Ishikawa (cell line): ENCODE measurements at regions not wholly inside any gene's neighbourhood (a gene's known extent, or its start where the extent isn't known, plus 50 kb on each side); places are given as distances from the start of the nearest gene placed in this dataset.

Experiments used
- CEBPB ChIP-seq: IDR thresholded peaks from 2 replicates; pipeline ENCODE4 v1.6.1; 2012
- CREB1 ChIP-seq: IDR thresholded peaks from 2 replicates; pipeline ENCODE4 v1.6.1; 2012; ENCODE audit warnings: low read depth
- EGR1 ChIP-seq: IDR thresholded peaks from 2 replicates; pipeline ENCODE4 v1.6.1; 2012
- EP300 ChIP-seq: IDR thresholded peaks from 2 replicates; pipeline ENCODE4 v1.6.1; 2012; ENCODE audit warnings: borderline replicate concordance
- FOXM1 ChIP-seq: IDR thresholded peaks from 2 replicates; pipeline ENCODE4 v1.6.1; 2012; ENCODE audit warnings: low read depth, borderline replicate concordance
- NFIC ChIP-seq: IDR thresholded peaks from 2 replicates; pipeline ENCODE4 v1.6.1; 2012
- RAD21 ChIP-seq: IDR thresholded peaks from 2 replicates; pipeline ENCODE4 v1.6.1; 2012; ENCODE audit warnings: low read depth
- TAF1 ChIP-seq: IDR thresholded peaks from 2 replicates; pipeline ENCODE4 v1.6.1; 2012; ENCODE audit warnings: low read depth, mild to moderate bottlenecking
- TCF12 ChIP-seq: IDR thresholded peaks from 2 replicates; pipeline ENCODE4 v1.6.1; 2012; ENCODE audit warnings: low read depth
- TEAD4 ChIP-seq: IDR thresholded peaks from 2 replicates; pipeline ENCODE4 v1.6.1; 2012
- YY1 ChIP-seq: IDR thresholded peaks from 2 replicates; pipeline ENCODE4 v1.6.1; 2012; ENCODE audit warnings: low read depth
- ZBTB7A ChIP-seq: IDR thresholded peaks from 2 replicates; pipeline ENCODE4 v1.6.1; 2012; ENCODE audit warnings: low read depth
- TF ChIP-seq, protein P1 (sequence below): IDR thresholded peaks from 2 replicates; pipeline ENCODE4 v1.6.1; 2012; ENCODE audit warnings: low read depth, mild to moderate bottlenecking
- TF ChIP-seq, protein P2 (sequence below): IDR thresholded peaks from 2 replicates; pipeline ENCODE4 v1.6.1; 2012
- TF ChIP-seq, protein P3 (sequence below): IDR thresholded peaks from 2 replicates; pipeline ENCODE4 v1.6.1; 2012

DNA sequence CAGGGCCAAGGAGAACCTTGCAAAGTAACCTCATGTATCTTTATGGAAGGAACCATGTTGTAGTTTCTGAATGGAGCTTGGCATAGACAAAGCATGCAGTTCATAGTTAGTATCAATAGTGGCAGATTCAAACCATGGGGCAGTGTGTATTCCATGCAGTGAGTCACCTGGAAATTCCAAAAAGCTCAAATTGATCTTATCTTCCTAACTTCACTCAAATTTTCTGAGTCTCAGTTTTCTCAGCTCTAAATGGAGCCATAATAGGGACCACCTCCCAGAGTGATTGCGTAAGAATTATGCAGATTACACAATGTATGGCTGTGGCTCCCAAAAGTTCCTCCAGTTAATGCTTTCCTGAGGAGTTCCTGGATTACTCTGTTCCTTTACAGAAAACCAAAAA is 549.9 kb upstream of the KLF4 start:
- TF ChIP-seq CEBPB (peak; percentile 75), TAF1 (no peak)

DNA sequence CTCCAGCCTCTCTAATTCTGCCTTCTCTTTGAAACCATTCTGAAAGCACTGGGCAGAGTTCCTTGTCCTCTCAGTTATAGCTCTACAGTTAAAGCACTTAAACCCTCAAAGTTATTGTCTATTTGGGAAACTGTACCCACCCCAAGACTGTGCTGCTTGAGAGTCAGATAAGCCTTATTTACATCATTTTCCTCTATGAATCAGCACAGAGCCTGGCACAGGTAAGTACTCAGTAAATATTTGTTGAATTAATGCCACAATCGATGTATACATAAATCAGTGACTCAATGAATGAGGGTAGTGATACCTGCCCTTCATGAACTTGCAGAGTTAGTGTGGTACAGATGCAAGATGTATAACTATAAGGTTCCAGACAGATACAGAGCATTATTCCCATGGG is 549.4 kb upstream of the KLF4 start:
- TF ChIP-seq CREB1 (no peak), EP300 (no peak), ZBTB7A (no peak), YY1 (no peak), EGR1 (no peak), FOXM1 (no peak)
- TF ChIP-seq, protein P1, sequence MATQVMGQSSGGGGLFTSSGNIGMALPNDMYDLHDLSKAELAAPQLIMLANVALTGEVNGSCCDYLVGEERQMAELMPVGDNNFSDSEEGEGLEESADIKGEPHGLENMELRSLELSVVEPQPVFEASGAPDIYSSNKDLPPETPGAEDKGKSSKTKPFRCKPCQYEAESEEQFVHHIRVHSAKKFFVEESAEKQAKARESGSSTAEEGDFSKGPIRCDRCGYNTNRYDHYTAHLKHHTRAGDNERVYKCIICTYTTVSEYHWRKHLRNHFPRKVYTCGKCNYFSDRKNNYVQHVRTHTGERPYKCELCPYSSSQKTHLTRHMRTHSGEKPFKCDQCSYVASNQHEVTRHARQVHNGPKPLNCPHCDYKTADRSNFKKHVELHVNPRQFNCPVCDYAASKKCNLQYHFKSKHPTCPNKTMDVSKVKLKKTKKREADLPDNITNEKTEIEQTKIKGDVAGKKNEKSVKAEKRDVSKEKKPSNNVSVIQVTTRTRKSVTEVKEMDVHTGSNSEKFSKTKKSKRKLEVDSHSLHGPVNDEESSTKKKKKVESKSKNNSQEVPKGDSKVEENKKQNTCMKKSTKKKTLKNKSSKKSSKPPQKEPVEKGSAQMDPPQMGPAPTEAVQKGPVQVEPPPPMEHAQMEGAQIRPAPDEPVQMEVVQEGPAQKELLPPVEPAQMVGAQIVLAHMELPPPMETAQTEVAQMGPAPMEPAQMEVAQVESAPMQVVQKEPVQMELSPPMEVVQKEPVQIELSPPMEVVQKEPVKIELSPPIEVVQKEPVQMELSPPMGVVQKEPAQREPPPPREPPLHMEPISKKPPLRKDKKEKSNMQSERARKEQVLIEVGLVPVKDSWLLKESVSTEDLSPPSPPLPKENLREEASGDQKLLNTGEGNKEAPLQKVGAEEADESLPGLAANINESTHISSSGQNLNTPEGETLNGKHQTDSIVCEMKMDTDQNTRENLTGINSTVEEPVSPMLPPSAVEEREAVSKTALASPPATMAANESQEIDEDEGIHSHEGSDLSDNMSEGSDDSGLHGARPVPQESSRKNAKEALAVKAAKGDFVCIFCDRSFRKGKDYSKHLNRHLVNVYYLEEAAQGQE, result no peak

DNA sequence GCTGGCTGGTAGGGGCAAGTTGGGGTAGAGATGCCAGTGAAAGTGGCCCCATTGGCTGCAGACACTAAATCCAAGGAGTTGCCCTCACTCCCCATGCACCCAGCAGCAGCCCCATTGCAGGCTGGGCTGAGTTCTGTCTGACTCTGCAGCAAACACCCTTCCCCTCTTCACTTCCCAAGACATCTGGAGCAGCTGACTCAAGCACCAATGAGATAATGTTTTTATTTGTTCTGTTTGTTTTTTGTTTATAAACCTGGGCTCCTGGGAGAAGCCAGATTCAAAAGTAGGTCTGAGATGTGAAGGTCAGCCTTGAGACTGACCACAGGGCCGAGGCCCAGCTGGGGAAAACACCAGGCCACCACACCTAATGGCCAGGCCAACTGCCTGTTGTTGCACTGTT is 545.9 kb upstream of the KLF4 start:
- TF ChIP-seq, protein P2, sequence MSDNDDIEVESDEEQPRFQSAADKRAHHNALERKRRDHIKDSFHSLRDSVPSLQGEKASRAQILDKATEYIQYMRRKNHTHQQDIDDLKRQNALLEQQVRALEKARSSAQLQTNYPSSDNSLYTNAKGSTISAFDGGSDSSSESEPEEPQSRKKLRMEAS, result no peak
- TF ChIP-seq TAF1, result no peak
- TF ChIP-seq FOXM1, result no peak
- TF ChIP-seq CREB1, result no peak

DNA sequence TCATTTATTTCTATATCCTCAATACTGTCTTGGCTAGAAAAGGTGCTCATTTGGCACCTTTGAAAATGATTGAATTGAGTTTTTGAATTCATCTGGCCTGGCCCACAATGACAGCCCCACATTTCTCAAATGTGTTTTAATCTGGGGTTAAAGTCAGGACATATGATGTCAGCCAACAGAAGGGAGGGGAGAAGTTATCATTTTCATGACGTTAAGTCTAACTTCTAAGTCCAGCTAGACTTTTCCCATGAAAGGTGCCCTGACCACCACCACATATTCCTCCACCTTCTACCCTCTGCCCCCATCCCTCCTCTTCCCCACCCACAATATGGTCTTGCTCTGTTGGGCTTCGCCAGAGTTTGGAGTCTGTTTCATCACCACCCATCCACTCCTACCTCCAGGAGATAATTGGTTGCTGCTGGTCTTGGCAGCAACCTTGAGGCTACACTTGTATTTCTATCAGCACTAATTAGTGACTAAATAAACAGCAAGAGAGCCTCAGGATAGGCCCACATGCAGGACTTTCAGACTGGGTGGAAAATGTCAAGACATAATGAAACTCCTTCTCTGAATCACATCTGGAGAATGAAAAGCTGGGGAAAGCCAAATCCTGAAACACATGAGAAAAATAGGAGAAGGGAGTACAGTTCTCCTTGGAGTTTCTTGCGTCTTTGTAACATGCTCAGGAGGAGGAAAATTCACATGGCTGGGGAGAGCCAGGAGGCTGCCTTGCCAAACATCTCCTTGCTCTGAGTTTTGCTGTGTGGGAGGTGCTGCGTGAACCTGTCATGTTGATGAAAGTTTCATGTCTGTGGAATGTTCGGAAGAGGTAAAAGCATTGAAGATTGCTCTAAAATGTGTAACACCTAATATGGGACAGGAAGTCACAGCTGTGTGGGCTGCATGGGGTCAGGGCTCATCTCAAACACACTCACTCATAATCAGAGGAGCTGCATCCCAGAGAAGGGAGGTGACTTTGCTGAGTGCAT is 544.7 kb upstream of the KLF4 start:
- TF ChIP-seq, protein P2, result no peak
- TF ChIP-seq TCF12, result no peak
- TF ChIP-seq CREB1, result no peak
- no peak for TF ChIP-seq ZBTB7A
- no peak for TF ChIP-seq TAF1
- TF ChIP-seq, protein P1, result no peak
- no peak for TF ChIP-seq EGR1
- TF ChIP-seq EP300, result no peak
- TF ChIP-seq RAD21, result no peak
- no peak for TF ChIP-seq TEAD4
- no peak for TF ChIP-seq FOXM1
- TF ChIP-seq NFIC, result no peak
- no peak for TF ChIP-seq CEBPB

DNA sequence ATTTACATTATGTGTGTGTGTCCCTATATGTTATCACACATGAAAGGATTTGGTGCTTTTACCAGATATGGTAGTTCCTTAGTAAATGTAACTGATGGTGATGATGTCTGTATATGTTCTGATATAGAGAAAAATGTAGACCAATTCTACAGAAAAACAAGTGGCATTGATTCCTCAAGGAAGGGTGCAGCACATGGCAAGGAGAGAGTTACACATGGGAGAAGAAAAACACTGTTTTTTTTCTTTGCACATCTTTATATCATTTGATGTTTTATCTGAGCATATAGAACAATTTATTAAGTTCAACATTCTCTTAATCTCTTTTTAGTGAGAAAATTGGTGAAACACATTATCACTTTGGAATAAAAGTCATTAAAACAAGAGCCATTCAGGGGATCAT is 535.0 kb upstream of the KLF4 start:
- TF ChIP-seq, protein P1, result no peak
- TF ChIP-seq NFIC, result no peak
- no peak for TF ChIP-seq EP300
- no peak for TF ChIP-seq RAD21

DNA sequence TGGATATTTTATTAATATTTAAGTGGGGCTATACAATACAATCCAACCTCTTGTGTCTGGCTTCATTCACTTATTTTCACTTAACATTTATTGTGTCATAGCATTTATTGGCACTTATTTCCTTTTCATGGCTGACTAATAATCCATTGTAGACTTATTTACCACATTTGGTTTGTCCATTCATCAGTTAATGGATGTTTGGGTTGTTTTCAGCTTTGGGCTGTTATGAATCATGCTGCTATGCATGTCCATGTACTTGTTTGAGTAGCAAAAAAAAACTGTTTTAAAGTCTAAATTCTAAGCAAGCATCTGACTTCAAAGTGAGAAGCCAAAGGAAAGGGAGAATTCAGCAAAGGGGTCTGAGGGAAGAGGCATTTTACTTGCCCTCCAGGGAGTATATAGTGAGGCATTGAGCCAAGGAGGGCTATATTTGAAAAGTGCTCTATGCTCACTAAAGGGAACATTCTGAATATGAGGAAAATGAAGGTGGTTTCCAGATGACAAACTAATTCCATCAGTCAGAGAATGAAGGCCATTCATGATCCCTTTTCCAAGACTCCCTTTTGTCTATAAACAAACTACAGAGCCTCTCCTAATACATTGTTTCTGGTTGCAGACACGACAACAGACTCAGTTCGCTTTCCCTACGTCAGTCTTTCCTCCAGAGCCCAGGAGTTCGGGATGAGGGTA is 532.8 kb upstream of the KLF4 start:
- TF ChIP-seq, protein P3, sequence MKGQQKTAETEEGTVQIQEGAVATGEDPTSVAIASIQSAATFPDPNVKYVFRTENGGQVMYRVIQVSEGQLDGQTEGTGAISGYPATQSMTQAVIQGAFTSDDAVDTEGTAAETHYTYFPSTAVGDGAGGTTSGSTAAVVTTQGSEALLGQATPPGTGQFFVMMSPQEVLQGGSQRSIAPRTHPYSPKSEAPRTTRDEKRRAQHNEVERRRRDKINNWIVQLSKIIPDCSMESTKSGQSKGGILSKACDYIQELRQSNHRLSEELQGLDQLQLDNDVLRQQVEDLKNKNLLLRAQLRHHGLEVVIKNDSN, result no peak
